NCI-H82 treated with DMSO at 0.1 percent for 48 hours (cell line): ENCODE measurements at regions not wholly inside any gene's neighbourhood (a gene's known extent, or its start where the extent isn't known, plus 50 kb on each side); places are given as distances from the start of the nearest gene placed in this dataset.
"Not testable (repeated sequence)": the region's sequence is repeated elsewhere in the genome, so short reads cannot be mapped to it uniquely, and the experiment has no call there.

Source experiments
- DNase-seq: peaks from one replicate; lab custom pipeline; 2025; ENCODE audit not compliant: unreplicated experiment; lab: John Stamatoyannopoulos, UW

DNA sequence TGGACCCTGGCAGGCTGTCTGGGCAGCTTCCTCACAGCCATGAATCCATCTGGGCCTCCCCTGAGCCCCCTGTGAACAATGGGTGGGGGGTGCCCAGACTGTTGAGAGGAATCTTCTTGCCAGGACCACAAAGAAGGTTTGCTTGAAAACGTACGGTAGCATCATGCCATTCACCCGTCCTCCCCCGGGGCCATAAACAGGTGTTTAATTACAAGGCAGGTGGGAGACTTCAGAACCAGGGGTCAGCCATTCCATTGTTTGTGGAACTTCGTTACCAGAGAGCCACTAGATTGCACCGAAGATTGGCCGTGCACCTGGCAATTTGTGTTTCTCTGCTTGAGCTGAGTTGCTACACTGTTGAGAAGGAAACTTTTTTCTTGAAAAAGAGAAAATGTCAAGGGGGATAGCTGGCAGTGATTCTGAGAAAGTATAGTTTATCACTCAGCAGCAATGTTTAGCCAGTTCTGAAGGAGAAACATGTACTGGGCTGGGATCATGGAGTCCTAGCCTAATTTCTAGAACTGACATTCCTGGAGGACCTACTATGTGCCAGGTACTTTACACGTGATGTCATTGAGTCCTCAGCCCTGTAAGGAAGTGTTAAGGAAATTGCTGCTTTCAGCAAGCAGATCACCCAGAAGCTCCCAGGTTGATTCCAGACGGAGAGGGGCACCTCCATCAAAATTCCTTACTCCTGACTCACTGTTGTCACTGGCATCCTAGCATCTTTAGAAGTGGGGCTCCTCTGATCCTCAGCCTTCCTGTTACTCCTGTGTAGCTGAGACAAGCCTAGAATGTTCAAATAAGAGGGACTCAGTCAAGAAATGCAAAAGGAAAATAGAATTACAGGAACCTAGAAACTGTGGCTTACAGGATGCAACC, 103.8 kb upstream of the UBE2E1 start:
- DNase-seq: no peak

DNA sequence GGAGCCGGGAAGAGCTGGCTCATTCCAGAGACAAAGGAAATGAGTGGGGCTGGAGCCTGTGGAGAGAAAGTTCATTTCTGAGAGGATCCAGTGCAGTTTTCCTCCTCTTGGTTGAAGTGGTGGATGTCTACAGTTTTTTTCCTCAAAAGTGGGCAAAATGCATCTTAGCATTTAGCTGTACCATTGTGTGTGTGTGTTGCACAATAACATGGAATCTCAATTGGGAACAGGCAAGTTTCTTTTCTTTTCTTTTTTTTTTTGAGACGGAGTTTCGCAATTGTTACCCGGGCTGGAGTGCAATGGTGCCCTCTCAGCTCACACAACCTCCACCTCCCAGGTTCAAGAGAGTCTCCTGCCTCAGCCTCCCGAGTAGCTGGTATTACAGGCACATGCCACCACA, 101.5 kb upstream of the UBE2E1 start:
- no peak for DNase-seq

DNA sequence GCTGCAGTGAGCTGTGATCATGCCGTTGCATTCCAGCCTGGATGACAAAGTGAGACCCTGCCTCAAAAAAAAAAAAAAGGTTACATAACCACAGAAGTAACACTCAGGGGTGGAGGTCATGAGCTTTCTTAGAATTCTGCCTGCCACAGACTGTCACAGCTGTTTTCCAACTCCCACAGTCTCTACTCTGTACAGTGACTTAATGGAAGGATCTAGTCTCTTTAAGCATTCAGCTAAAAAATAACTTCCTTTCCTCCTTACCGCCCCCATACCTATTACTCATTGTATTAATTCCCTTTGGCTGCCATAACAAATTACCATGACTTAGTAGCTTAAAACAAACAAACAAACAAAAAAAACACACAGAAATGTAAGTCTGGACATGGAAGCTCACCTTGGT, 99.6 kb upstream of the UBE2E1 start:
- DNase-seq: no peak

DNA sequence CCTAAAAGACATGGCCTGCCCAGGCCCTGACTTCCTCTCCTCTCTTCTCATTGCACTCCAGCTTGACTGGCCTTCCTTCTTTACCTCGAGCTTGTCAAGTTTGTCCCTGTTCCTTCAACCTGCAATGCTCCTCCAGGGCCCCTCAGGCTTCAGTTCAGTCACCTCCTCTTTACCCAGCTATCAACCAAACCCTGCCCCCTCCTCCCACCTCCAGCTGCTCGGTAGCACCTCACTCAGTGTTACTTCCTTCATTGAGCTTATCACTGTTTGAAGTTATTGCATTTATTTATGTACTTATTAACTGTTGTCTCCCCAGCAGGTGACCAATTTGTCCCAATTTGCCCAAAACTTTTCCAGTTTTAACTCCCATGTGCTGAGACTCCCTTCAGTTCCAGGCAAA, 95.8 kb upstream of the UBE2E1 start:
- DNase-seq: no peak

DNA sequence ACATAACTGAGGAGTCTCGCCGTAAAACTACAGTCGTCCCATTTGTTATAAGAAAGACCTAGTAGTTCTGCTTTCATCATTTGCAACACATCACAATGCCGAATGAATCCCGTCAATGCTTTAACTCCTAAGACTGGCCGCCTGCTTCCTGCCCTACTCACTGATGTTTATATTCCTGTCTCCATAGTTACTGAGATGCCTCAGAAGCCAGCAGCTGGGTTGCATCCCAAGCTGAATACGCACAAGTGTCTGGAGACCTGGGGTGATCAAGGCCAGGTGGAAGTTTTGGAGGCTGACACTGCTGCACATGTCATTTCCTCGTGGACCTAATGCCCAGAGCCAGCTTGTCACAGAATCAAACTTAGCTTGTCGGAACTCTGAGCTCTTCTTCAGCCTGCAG, 95.2 kb upstream of the UBE2E1 start:
- DNase-seq: no peak

DNA sequence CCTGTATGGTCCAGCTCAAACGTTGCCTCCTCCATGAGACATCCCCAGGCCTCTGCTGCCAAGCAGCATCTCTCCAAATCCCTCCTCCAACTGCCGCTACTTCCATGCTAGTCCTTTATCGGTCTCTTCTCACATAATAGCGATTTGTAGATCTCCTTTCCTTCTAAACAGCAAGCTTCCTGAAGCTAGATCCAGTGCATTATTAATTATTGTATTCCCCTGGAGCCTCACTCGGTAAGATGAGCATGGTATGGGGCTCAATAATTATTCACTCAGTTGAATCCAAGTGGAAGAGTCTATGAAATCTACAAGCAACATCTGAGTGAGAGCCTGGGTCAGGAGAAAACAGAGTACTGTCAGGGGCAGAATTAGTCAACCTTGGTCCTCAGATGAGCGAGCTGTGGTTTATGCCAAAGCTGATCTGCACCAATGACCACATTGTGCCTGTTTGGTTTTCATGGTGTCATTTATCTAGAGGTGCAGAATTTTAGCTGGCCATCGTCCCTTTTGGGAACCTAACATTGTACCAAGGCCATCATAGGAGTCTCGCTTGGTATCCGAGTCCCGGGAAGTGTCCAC, 93.8 kb upstream of the UBE2E1 start:
- DNase-seq: no peak

DNA sequence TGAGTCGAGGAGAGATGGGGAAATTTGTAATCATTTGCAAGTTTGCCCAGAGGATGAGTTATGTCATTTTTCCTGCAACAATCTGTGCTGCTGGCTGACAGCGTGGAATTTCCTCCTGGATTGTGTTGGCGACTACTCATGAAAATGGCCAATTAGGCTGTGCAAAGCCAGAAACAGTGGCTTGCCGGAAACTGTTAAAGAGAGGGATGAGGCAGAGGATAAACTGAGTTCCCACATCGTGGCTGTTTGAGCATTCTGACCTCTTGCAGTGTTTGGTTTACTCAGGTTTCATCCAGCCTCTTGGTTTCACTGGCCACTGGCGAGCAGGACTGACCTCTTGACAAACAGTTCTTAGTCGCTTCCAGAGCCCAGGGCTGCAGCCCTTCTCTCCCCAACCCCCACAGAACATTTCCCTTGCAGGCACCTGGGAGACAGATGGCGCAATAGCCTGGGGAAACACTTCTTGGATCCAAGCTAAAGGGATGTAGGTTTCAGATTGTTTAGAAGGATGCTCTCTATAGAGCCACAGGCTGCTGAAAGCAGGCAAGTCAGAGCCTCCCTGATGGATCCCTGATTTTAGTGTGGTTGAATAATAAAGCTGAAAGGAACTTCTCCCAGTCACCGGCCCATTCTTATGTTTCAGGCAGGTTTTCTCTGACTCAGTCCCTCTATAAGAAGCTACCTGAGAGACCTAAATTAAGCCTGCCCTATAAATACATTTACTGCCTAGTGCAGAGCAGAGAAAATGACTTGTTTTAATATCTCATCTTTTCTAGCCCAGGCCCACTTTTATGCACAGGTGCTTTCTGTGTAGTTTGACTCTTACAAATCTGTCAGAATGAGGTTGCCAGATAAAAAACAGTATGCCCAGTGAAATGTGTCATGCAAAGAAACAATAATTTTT, 92.8 kb upstream of the UBE2E1 start:
- peak; percentile 68 for DNase-seq

DNA sequence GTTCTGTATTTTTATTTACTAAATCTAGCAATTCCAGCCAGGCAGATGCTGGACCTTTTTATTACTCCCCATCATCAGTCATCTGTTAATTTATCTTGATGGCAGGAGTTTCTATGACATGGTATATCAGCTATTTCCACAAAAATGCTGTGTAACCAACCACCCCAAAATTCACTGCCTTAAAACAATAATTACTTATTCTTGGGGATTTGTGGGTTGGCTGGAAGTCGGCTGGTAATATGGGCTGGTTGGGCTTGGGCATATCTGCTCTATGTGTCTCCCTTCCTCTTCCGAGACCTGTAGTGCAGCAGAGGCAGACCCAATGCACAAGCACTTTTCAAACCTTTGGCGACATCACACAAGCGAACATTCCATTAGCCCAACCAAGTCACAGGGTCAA, 92.1 kb upstream of the UBE2E1 start:
- no peak for DNase-seq

DNA sequence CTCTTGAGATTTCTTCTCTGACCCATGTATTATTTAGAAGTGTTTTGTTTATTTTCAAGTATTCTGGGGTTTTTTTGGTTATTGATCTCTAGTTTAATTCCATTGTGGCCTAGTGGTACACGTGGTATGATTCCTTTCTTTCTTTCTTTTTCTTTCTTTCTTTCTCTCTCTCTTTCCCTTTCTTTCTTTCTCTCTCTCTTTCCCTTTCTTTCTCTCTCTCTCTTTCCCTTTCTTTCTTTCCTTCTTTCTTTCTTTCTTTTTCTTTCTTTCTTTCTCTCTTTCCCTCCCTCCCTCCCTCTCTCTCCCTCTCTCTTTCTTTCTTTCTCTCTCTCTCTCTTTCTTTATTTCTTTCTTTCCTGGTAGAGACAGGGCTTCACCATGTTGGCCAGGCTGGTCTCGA, 85.7 kb upstream of the UBE2E1 start:
- no peak for DNase-seq

DNA sequence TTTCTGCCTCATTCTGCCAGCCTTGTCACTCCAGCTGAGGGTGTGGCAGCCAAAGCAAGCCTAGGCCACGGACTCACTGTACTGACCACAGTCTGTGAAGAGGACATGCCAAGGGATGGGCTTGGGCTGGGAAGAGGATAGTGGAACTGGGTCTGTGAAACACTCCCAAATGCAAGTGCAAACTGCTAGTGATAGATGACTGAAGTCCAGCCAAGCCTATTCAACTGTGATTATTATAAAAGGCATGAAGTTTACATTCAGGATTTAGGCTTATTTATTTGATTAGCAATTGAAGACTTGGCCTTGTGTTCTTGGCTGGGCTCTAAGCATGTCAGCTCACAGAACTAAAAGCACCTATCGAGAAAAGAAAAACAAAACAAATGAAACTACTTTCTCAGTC, 84.9 kb upstream of the UBE2E1 start:
- no peak for DNase-seq

DNA sequence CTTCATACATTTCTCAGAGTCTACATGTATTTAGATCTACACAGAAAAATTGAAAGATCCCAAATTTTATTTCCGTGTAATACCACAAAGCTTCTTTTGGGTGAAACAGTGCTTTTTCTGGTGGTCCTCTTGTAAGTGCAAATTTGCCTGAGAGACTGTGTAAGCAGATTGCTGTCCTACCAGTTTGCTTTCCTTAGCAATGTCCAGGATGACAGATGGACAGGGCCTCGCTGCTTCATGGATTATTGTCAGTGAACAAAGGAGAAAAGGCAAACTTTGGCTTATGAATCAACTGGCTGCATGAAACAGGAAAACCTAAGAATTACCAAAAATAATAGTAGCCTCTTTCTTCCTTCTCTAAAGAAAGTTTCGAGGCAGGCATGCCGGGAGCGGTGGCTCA, 82.6 kb upstream of the UBE2E1 start:
- DNase-seq: no peak

DNA sequence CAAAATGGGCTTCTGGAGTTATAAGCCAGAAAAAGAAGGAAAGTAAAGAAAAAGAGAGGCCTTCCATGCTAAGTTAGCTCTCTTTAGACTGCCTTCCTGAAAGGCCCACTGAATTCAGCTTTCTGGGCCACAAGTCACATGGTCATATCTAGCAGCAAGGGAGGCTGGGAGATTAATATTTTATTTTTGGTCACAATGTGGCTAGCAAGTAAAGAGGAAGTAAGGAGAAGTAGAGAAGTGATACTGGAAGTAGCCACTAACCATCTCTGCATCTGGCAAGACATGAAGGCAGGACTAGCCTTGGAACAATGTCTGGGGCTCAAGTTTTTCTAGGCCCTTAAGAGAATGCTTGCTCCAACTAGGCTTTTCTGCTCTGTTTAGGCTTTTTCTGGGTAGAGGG, 81.8 kb upstream of the UBE2E1 start:
- no peak for DNase-seq

DNA sequence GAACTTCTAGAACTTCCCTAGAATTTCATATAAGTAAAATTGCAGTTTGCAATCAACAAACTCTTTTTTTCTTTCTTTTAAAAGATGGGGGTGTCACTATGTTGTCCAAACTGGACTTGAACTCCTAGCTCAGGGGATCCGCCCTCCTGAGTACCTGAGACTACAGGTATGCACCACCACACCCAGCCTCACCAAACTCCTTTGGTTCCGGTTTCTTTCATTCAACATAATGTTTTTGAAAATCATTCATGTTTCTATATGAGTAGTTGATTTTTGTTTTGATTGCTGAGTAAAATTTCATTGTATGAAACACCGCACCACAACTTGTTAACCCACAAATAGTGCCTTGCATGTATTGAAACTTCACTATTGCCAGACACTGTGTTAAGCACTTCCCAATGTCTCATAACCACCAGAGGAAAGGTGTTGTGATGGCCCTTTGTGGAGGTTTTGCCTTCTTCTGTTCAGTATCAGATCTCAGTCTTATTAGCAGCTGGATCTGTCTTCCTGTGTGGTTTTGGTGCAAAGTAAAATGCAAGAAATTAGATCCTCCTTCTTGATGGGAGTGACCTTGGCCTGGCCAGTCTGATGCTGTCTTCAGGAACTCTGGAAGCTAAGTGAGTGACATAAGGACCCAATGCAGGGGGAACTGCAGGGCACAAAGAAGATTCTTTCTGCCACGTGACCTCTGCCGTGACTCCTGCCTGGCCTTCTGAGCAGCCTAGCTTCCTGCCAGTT, 78.8 kb upstream of the UBE2E1 start:
- DNase-seq: no peak

DNA sequence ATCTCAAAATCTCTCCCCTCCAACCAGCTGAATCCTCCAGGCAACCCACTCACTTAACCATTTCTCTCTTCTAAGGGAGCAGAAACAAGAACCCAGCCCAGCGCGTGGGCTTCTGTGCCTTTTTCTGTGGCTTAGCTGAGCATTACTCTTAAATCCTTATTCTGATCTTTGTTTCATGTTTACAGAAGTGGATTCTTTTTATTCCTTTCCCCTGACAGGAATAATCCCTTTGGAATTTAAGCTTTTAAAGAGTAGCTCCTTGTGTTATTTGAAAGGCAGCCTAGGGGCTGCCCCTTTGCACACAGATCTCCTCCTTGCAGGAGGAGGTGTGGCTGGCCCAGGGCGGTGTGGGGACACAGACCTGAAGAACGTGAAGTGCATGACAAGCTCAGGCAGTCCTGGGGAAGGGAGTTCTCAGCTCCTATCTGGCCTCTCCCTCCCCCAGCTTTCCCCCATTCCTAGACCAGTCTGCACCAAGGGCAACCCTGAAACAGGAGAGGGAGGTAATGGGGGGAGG, 77.1 kb upstream of the UBE2E1 start:
- no peak for DNase-seq

DNA sequence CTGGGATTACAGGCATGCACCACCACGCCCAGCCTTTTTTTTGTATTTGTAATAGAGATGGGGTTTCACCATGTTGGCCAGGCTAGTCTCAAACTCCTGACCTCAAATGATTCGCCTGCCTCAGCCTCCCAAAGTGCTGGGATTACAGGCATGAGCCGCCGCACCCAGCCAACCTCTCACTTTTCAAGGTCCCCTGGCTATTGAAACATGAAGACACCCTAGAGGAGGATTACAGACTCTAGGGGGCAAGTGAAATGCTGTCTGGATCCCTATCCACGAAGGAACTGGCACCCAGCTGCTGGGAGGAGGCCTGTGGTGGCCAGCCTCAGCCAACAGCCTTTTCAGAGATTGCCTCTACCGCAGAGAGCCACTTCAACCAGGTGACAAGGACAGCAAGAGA, 76.4 kb upstream of the UBE2E1 start:
- not testable (repeated sequence) for DNase-seq

DNA sequence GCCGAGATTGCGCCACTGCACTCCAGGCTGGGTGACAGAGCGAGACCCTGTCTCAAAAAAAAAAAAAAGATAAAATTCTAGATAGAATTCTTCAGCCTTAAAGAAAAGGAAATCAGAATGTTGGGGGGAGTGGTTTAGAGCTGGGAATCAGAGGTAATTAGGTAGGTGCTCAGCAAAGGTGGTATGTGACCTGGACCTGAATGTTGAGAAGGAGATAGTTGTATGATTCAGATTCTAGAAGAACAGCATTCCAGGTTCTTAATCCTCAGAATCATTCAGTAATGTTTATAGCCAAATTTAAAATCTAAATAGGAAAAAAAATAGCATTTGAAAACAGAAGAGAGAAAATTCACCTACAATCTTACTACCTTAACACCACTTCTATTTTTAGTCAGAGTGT, 71.3 kb upstream of the UBE2E1 start:
- DNase-seq: no peak

DNA sequence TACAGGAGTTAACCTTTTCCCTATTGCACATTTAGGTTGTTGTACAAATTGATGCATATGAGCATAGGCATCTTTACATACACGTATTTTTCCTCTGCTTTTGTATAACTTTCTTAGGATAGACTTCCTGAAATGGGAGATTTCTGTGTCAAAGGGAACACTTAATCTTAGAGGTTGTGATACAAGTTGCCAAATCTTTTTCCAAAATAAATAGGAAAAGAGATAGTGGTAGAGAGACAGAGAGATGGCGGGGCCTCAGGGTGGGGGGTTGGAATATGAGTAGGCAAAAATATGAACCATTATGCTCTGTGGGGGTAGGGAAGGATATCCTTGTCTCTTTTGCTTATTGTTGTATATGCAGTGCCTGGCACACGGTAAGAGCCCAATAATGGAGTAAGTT, 70.7 kb upstream of the UBE2E1 start:
- DNase-seq: no peak

DNA sequence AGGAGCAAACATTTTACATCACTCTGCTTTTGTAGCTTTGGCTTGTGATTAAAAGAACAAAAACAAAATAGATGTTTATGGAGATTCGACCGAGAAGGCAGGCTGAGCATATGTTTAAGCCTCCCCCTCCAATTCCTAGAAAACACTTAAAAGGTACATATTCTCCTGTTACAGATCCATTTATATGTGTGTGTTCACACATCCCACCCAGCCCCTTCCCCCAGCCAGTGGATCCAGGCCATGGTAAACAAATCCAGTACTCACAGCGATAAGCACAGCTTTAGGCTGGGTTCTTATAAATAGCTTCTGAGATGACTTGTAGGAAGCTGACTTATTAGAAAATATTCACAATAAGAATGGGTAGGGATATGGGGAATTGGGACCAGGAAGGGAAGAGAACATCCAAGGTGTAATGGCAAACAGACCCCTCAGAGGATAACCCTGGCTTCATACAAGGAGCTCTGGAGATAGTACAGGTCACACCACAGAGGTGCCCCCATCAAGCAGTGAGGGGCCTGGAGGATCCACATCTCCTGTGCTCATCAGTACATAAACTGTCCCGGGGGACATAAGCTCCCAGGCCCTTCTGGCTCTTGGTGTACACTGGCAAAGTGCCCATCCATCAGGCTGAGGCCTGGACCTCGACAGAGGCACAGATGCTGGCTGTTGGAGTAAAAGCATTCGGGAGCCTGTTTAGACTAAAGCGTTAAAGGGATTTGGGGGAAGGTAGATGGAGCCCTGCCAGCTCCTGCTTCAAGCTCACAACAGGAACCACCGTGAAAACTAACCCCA, 70.0 kb upstream of the UBE2E1 start:
- DNase-seq: peak; percentile 97

DNA sequence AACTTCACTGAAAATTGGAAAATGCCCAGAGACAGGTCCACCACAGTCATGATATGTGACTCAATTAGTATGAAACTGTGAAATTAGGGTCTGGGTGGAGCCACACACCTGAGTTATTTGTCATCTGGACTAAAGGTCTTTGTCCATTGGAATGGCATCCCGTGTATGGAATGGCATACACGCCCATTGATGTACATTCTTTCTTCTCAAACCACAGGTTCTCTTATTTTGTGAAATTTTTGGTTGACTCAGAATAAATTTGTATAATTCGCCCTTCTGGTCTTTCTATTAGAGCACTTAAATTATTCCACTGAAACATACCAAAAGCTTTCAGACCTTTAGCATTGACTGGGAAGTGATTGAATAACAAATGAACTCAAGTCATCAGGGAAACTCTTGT, 66.8 kb upstream of the UBE2E1 start:
- DNase-seq: no peak

DNA sequence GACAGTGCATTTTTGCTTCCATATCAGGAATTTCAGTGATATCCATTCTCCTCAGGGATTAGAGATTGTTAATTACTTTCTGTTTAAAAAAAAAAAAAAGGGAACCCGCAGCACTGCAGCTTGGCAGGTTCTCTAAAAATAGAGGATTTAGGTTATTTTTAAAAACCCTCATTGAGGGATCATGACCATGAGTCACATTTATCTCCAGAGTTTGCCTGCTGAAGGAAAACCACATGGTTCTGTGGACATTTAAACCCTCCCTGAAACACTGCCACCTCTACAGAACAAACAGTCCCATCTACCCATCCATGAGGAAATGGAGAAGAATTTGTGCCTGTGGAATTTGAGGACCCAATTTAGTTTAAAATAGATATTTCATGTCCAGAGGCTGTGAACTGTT, 66.2 kb upstream of the UBE2E1 start:
- no peak for DNase-seq
